ENCODE measurements at regions not wholly inside any gene's neighbourhood (a gene's known extent, or its start where the extent isn't known, plus 50 kb on each side); places are given as distances from the start of the nearest gene placed in this dataset.
"Not testable (repeated sequence)": the region's sequence is repeated elsewhere in the genome, so short reads cannot be mapped to it uniquely, and the experiment has no call there.

DNA sequence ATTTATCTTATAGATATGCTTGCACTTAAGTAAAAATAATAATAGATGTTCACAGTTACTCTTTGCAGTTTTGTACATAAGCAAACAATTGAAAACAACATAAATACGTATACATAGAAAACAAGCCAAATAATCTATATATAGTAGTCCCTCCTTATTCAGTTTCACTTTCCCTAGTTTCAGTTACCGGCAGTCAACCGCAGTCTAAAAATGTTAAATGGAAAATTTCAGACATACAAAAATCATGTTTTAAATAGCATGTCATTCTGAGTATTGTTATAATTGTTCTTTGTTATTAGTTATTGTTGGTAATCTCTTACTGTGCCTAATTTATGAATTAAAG, 262.0 kb downstream of the CGGBP1 start:
- DNase-seq (ENCODE audit: low read depth in 4 of 4, low spot score in 2 of 4) = no peak

DNA sequence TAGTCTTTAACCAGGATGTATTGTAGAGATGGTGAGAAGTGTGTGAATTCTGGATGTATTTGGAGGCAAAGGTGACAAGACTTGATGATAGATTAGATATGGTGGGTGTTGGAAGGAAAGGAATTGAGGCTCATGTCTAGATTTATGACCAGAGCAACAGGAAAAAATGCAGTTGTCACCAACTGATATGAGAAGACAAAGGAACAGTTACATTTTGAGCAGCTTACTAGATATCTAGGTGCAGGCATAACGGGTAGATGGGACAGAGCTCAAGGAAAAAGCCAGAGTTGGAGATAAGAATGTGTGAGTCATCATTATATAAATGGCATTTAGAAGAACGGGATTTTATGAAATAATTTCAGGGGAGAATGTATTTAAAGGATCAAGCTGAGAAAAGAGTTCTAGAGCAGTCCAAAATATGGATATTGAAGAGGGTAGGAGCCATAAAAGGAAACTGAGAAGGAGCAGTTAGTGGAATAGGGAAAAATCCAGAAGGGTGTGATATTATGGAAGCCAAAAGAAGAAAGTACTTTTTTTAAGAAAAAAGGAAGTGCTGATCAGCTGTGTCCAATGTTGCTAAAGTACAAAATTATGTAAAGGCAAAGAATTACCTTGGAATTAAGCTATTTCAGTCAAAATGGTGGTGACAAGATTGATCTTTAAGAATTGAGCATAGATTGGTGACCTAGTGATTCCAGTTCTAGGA, 262.5 kb downstream of the CGGBP1 start:
- no peak for DNase-seq (ENCODE audit: low read depth in 4 of 4, low spot score in 2 of 4)

DNA sequence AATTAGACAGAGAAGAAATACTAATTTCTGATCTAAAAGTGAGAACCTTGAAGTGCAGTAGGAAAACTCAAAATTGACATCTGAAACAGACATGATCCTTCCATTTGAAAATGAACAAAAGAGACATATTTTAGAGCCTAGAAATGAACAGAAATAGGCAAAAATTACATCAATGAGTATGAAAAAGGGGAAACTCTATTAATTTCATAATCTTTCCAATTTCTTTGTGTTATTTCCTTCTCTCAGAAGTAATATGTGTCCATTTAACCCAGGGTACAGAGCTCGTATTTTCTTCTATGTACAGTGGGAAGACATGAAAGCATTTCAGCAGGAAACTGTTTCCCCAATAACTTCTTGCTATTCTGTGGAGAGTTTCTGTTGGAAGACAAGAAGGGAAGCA, 263.1 kb downstream of the CGGBP1 start:
- no peak for DNase-seq (ENCODE audit: low read depth in 4 of 4, low spot score in 2 of 4)

DNA sequence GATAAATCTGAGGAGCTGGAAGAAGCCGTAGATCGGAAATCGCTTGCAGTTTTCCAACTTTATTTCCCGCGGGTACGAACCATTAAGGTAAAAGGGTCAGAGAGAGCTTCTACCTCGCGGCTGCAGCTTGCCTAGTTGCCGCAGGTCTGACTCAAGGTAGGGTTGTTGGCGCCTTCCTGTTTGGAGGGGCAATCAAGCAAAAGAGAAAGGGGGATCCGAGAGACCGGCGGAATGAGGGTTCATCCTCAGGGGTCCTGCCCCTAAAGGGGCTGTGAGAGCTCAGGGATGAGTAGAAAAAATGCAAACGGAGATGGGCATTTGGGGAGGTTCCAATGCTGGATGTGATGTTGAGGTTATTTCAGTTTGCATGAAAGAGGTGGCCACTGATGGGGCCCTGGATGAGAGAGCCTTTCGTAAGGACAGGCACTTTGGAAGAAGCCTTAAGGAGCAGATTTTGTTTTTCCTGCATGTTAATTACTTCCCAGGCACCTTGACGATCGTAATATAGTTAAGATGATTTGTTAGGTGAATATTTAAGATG, 265.4 kb downstream of the CGGBP1 start:
- DNase-seq (ENCODE audit: low read depth in 4 of 4, low spot score in 2 of 4) = peak in 1 of 4 donors; percentile 21

DNA sequence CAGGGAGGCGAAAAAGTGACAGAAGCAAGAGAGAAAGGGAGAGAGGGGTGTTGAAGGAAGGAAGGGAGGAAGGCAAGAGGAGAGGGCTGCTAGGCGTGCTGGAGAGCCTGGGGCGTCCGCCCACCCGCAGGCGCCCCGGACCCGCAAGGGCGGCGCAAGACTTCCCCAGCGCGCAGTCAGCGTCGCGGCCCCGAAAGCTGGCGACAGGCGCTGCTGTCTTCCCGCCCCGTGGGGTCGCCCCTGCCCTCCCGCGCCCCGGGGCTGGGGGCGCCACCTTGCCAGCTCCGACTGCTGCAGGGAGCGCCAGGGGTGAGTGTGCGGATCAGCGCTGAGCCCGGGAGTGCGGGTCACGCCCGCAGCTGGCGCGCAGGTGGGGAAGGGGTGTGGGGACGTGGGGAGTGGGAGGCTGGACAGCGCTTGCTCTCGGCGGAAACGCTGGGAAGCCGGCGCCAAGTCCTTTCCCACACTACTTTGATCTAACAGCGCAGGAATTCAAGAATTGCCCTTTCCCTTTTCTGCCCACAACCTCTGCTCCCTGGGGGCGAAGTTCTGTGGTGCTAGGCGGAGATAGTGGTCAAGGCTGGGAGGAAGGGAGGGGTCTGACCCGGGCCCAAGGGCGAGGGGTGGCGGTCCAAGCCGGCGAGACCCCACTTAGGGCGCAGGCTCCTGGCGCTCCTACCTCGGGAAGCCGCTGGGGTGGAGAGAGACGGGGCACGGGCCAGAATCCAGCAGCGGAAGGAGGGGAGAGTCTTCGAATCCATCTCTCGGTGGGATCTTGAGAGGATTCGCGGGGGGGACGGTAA, 266.1 kb downstream of the CGGBP1 start, which contains the start of gene HTR1F:
HTR1F (plus strand) TSS at position 173 of the 803 bp plus-strand sequence.
- peak in 3 of 4 donors; percentile 23 to 36 (median 26) for DNase-seq (ENCODE audit: low read depth in 4 of 4, low spot score in 2 of 4)

DNA sequence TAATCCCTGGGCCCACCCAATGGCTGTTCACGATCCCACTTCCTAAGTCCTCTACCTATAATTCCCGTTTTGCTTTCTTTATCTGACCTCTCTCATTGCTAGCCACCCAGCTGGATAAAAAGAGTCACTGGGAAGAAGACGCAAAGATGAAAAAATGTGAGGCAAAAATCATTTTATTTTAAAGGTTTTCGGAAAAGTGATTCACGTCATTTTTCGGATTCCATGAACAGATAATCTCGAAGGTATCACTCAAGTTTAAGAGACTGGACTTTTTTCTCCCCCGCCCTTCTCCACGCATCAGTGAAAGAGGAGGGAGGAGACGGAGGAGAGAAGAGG, 266.6 kb downstream of the CGGBP1 start:
- no peak for DNase-seq (ENCODE audit: low read depth in 4 of 4, low spot score in 2 of 4)

DNA sequence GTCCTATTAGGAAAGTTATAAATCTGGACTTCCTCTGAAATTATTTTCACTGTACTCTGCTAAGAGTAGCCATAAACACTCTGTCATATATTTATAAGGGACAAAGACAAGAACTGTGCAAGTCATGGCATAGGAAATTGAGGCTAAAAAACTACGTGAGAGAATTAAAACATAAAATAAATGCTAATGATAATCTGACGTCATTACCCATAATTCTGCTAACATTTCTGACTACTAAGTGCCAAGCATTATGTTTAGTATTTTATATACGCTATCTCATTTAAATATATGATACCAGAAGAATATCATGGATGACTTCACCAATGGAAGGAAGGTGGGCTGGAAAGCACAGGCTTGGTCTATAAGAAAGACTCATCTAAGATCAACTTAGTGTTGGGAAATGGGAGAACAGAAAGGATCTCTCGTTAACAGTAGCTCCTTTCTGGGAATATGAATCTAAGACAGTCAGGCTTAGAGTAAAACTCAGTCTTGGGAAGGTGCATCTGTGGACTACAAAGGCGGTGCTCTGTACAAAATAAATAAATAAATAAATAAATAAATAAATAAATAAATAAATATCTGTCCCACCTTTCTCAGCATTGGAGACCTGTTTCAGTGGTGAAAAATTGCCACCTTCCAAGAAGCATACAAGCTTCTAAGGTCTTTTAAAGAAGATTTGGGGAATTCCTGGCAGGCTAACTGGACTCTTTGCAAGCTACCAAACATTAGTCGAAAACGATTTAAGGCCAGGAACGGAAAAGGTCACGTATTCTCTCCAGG, 267.4 kb downstream of the CGGBP1 start:
- no peak for DNase-seq (ENCODE audit: low read depth in 4 of 4, low spot score in 2 of 4)

DNA sequence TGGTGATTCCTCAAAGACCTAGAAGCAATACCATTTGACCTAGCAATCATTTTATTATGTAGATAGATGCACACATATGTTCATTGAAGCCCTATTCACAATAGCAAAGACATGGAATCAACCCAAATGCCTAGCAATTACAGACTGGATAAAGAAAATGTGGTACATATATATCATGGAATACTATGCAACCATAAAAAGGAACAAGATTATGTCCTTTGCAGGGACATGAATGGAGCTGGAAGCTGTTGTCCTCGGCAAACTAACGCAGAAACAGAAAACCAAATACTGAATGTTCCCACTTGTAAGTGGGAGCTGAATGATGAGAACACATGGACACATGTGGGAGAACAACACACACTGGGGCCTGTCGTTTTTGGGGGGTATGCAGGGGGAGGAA, 269.8 kb downstream of the CGGBP1 start:
- not testable (repeated sequence) for DNase-seq (ENCODE audit: low read depth in 4 of 4, low spot score in 2 of 4)

DNA sequence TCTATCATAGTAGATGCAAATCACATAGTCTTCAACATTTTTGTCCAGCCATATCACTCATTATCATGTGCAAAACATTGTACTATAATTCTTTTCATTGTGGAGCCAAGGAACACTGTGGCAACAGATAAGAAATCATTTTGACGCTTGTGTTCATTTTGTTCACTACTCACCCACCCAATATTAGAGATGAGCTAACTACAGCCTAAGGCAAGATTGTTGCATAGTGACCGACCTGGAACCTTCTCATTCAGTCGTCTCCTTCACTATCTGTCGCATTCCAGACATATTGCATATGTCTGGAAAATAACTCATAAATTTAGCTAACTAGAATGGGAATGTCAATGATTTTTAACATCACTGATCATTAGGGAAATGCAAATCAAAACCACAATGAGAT, 270.3 kb downstream of the CGGBP1 start:
- no peak for DNase-seq (ENCODE audit: low read depth in 4 of 4, low spot score in 2 of 4)

DNA sequence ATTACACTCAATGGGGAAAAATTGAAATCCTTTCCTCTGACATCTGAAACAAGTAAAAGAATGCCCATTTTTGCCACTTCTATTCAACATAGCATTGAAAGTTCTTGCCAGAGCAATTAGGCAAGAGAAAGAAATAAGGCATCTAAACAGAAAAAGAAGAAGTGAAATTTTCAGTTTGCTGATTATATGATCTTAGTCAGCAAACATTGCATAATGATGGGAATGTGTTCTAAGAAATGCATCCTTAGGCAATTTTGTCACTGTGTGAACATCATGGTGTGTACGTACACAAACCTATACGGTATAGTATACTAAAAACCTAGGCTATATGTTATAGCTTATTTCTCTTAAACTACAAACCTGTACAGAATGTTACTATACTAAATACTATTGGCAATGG, 278.0 kb downstream of the CGGBP1 start:
- no peak for DNase-seq (ENCODE audit: low read depth in 4 of 4, low spot score in 2 of 4)

DNA sequence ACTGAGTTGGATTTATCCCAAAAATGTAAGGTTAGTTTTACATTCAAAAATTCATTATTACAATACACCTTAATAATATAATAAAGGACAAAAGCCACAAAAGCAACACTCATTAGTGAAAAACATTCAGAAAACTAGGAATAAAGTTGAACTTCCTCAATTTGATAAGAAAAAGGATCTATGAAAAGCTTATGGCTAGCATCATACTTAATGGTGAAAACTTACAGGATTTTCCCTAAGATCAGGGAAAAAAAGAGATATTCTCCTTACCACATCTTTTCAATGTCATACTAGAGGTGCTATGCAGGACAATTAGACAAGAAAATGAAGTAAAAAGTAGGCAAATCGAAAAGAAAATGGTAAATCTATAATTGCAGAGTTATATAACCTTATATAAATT, 279.9 kb downstream of the CGGBP1 start:
- no peak for DNase-seq (ENCODE audit: low read depth in 4 of 4, low spot score in 2 of 4)

DNA sequence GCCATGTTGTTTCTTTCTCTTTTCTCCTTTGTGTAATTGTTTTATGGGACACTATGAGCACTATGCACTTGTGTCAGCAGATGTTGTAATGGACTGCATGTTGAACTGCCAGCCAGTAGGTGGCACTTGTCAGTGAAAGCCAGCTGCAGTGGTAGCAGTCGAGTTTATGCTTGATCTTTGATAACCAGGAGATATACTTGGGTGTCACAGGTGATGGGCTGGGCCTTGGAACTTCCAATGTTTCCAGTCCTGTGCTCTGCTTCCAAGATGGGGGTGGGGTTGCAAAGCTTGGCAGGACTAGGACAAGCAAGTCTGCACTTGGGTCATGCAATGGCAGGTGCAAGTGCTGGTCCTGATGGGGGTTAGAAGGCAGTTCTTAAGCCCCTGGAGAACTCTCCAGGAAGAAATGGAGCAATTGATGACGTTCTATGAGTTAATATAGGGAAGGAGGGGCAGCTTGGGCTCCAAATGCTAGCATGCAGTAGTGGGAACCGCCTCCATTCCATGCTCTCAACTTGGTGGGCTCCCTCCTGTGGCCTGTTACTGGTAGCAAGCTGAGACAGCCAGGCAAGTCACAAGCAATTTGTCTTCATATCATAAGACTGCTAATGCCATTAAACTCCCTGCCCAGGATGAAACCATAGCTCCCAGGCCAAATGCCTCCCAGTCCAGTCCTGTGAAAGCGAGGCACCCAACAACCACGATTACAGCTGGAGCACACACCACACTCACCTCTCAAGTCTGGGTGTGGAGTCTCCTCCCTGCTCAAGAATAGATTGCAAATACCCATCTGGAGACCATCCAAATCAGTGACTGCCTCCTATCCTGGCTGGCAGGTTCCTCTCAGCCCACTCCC, 287.2 kb downstream of the CGGBP1 start:
- no peak for DNase-seq (ENCODE audit: low read depth in 4 of 4, low spot score in 2 of 4)

DNA sequence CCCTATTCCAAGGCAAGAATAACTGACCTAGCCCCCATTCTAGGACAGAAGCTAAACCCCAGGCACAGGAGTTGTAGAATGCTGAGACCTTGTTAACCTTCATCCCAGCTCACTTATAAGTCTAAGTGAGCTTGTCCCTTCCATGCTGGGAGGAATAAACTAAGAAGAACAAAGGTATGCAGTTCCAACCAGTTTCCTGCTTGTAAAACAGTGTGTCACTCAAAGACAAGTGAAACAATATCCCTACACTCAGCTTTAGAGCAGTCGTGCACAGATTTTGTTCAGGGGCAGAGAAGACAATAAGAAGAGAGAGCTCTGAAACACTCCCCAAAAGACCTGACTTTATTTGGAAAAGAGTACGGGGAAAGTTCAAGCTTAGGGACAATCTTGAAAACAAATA, 292.1 kb downstream of the CGGBP1 start:
- DNase-seq (ENCODE audit: low read depth in 4 of 4, low spot score in 2 of 4) = no peak

DNA sequence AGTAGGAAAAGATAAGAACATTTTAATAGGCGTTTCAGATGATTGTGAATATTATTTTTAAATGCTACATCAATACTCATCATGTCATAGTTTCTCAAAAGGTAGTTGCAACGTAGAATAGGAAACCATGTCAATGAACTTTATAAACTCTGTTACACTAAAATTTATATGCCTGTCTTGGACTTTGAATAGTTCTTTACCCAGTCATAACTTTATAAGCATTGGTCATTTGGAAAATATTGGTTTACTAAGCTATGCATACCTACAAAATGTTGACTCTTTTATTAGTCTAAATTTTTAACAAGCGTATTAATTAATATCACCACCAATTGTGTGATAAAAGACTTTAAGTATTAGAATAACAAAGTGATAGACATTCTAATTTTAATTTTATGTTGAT, 293.5 kb downstream of the CGGBP1 start:
- DNase-seq (ENCODE audit: low read depth in 4 of 4, low spot score in 2 of 4) = no peak

DNA sequence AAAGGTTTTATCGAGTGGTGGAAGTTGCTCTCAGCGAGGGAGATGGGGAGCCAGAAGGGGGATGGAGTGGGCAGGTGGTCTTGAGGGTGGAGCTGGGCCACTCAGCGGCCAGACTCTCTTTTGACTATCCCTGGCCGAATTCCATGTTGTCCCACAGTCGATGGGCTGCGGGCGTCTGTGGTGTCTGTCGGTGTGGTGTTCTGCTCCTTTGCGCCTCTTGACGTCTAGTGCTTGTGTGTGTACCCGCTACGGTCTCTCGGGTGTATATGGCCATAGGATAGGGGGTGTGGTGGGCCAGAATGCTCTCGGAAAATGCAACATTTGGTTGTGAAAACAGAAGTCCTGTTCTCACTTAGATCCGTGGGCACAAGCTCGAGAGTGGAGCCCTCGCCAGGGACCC, 297.0 kb downstream of the CGGBP1 start:
- DNase-seq (ENCODE audit: low read depth in 4 of 4, low spot score in 2 of 4) = no peak

DNA sequence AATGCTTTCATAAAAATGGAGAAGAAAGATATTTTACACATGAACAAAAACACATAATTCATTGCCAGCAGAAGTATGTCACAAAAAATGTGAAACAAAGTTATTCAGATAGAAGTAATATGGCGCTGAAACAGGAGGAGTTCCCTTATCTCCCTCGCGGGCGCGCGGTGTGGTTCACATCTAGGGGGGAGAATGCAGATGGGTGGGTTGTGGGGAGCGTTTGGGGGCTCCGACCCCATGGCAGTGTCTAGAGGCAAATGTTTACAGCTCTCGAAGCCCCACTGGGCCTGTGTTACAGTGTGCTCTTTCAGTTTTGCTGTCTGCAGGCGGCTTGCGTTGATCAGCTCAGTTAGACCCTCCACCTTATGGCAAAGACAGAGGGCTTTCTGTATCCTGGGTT, 297.5 kb downstream of the CGGBP1 start:
- DNase-seq (ENCODE audit: low read depth in 4 of 4, low spot score in 2 of 4) = no peak

DNA sequence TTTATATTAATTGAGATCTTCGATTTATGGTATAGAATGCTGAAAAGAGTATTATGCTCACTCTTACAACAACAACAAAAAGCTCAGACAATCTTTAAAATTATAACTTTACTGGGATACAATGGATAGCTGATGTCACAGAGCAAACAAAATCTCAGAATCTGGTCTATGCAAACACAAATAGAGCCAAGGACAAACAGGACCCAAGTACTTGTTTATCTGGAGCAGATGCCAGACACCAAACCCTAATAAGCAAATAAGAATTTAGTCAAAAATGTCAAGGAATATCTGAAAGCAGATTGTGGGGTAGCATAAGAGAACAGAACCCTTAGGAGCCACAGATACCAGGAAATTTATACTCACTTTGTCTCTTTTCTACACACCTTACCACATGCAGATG, 302.2 kb downstream of the CGGBP1 start:
- no peak for DNase-seq (ENCODE audit: low read depth in 4 of 4, low spot score in 2 of 4)

DNA sequence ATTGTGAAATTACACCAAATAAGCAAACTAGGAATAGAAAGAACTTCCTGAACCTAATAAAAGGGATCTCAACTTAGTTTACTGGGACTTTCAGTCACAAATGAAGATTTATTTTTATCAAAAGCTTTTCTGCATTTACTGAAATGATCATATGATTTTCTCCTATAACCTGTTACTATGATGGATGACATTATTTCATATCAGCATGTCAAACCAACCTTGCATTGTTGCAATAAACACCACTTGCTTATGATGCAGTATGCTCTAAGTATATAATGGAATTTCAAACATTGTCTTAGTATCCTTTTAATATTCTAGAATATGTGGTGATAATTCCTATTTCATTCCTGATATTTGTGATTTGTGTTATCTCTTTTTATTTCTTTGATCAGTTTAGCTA, 303.0 kb downstream of the CGGBP1 start:
- no peak for DNase-seq (ENCODE audit: low read depth in 4 of 4, low spot score in 2 of 4)

DNA sequence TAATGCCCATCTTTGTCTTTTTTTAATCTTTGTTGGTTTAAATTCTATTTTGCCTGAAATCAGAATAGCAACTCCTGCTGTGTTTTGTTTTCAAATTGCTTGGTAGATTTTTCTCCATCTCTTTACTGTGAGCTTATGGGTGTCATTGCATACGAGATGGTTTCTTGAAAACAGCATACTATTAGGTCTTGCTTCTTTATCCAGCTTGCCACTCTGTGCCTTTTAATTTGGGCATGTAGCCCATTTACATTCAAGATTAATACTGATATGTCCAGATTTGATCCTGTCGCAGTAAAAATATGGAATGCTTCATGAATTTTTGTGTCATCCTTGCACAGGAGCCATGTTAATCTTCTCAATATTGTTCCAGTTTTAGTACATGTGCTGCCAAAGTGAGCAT, 316.6 kb downstream of the CGGBP1 start:
- no peak for DNase-seq (ENCODE audit: low read depth in 4 of 4, low spot score in 2 of 4)

DNA sequence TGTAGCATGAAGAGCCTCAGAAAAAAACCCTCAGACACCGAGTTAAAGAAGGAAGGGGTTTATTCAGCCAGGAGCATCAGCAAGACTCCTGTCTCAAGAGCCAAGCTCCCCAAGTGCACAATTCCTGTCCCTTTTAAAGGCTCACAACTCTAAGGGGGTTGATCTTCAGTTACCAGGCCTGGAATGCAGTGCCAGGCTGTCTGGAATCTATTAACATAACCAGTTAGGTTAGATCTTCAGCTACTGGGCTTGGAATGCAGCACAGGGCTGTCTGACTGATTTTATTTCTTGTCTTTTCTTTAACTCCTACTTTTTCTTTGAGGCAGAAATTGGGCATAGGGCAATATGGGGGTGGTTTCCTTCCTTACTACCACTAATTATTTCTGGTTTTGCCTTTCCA, 317.9 kb downstream of the CGGBP1 start:
- DNase-seq (ENCODE audit: low read depth in 4 of 4, low spot score in 2 of 4) = not testable (repeated sequence)
